ENCODE measurements at regions not wholly inside any gene's neighbourhood (a gene's known extent, or its start where the extent isn't known, plus 50 kb on each side); places are given as distances from the start of the nearest gene placed in this dataset.

- DNase-seq (ENCODE audit: low read depth), result no peak
These were observed 50.4 kb upstream of the PPP2R2D start for GRCh38 chr10:131850383-131850870.

Measured in stimulated activated CD8-positive, alpha-beta memory T cell treated with anti-CD3 and anti-CD28 coated beads, Interleukin-12 subunit alpha, Interleukin-12 subunit beta, amount 100 ng/mL, for 1 hour (primary cell).